M059J (cell line): ENCODE measurements at regions not wholly inside any gene's neighbourhood (a gene's known extent, or its start where the extent isn't known, plus 50 kb on each side); places are given as distances from the start of the nearest gene placed in this dataset.

Experiments used
- DNase-seq: peaks from one replicate; pipeline ENCODE4 v3.0.0-alpha.2; 2012; ENCODE audit warnings: low read depth

DNA sequence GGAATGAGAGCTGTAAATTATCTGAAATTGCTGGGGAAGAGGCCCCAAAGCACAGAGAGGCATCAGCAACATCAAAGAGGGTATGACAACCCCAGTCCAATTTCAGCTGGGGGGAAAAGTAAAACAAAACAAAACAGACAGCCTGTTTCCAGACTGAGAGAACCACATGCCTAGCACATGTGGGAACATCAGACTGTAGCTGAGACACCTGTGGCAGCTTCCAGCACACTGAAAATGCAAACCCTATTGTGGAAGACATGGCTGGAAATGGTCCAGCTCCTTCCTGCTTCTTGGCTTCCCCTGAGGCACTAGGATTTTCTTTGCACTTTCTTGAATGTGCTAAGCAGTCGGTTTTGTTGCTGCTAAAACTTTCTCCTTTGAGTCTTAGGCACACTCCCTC, 240.9 kb upstream of the STS start:
- no peak for DNase-seq

DNA sequence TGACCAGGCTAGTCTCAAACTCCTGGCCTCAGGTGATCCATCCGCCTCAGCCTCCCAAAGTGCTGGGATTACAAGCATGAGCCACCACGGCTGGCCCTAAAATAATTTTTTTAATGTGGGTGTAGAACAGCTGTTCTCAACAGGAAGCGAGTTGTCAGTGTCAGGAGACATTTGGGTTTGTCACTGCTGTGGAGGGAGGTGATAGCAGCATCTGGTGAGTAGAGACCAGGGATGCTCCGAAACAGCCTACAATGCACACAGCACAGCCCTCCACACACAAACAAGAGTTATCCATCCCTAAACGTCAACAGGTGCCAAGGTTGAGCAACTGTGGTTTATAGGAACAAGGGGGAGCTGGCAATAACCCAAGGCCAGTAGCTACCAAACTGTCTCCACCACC, 243.4 kb upstream of the STS start:
- DNase-seq: no peak

DNA sequence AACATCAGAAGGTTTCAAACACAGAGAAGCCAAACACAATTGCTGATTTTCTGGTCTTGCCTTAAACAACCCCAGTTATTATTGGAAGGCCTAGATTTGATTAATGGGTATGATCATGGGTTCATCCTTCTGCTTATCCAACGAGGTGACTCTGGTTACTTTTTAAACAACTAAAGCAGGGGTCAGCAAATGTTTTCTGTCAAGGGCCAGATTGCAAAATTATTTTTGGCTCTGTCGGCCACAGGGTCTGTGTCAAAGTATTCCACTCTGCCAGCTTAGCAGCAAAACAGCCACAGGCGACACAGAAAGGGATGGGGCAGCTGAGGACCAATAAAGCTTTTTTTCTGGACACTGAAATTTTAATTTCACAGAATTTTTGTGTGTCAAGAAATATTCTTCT, 249.1 kb upstream of the STS start:
- no peak for DNase-seq

DNA sequence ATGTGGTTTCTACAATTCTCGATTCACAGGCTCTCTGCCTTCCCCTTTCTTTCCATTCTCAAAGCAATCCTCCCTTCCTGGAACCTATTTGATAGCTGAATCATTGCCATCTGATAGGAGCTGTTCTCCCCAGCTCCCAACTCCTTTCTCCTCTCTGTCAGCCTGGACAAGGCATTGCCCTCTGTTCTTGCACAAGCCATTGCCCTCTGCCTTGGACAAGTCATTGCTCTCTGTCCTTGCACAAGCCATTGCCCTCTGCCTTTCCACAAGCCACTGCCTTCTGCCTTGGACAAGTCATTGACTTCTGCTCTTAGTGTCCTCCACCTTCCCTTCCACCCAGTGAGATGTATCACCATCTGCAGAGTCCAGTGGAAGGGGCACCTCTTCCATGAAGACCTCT, 256.1 kb upstream of the STS start:
- DNase-seq: no peak

DNA sequence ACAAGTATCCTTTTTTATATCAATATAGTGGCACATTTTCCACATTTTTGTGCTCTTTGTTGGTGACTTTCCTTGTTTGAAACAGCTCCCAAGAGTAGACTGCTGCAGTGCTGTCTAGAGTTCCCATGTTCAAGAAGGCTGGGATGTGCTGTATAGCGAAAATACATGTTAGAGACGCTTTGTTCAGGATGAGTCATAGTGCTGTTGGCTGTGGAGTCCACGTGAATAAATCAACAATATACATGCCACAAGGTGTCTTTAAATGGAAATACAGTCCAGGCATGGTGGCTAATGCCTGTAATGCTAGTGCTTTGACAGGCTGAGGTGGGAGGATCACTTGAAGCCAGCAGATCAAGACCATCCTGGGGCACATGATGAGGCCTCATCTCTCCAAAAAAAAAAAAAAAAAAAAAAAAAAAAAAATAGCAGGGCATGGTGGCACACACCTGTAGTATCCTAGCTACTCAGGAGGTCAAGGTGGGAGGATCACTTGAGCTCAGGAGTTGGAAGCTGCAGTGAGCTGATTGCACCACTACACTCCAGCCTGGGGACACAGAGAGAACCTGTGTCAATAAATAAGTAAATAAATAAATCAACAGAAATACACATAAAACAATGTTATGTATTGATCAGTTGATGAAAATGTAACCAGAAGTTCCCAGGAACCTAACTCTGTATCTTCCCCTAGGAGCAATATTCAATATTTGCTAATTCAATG, 256.8 kb upstream of the STS start:
- no peak for DNase-seq

DNA sequence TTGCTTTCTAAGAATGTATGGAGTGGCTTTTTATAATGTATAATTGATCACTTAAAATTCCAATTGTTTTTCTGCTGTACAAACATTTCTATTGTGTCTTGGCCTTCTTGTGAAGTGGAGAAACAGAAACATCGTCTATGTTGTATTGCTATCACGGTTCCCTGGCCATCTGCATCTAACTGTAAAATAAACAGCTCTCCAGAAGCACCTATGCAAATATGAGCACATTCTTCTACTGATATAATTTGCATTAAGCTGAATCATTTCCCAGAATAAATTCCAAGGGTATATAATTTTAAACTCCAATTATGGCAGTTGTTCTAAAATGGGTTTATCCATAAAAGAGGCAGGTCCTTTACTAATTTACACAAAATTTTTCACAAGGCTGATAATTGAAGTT, 261.6 kb upstream of the STS start:
- DNase-seq: no peak

DNA sequence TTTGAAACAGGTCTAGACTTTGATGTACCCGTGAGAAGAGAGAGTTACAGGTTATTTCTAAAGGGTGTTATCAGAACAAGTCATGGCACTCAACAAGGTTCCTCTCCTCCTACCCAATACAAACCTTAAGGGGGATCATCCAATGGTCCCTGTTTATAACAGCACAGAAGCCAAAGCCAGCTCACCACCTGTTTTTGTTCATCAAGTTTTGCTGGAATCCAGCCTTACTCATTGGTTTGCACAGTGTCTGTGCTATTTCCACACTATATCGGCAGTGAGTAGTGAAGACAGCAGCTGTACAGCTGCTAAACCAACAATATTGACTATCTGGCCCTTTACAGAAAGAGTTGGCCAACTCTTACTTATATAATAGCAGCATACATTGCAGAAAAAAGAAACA, 262.1 kb upstream of the STS start:
- DNase-seq: no peak

DNA sequence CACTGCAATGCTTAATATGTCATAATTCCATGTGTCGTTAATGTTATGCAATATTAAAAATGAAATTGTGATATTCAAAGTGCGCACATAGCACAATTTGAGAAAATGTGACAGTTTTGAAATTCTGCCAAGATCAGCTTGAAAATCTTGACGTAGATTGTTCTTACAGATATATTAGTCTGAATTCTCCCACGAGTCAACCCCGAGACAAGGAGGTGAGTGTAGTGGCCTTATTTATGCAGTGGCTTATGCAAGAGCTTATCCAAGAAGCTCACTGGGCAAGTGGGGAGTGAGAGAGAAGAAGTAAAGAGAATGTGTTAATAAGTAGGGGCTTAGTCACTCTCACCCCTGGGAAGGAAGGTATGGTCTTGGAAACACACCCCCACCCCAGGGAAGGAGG, 286.1 kb upstream of the STS start:
- no peak for DNase-seq

DNA sequence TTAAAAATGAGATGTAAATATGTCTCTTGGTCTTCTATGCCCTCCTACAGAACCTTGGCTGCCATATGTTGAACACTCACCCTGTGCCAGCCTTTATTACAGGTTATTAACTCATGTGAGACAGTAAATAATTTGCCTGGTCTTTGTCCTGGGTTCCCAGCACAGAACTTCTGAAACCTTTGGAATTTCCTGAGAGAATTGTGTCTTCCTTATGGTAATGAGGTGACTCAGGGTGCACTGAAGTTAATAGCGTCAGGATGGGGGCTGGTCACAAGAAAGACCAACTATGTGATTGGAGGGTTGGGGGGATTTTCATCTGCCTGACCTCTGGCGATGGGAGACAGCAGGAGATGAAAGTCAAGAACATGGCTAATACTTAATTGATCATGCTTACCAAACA, 289.8 kb upstream of the STS start:
- no peak for DNase-seq

DNA sequence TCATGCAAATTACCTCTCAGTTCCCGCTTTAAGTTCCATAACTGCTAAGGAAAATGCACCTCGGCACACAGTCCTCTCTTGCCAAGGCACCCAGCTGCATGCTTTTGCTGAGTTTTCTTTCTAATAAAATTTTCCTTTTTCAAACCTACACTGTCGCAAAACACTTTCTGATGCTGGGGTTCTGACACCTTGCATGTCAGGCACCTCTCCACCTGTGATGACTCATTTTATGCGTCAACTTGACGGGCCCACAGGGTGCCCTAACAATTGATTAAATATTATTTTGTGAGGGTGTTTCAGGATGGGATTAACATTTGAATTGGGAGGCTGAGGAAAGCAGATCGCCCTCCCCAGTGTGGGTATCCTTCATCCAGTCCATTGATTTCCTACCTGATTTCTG, 291.0 kb upstream of the STS start:
- no peak for DNase-seq

DNA sequence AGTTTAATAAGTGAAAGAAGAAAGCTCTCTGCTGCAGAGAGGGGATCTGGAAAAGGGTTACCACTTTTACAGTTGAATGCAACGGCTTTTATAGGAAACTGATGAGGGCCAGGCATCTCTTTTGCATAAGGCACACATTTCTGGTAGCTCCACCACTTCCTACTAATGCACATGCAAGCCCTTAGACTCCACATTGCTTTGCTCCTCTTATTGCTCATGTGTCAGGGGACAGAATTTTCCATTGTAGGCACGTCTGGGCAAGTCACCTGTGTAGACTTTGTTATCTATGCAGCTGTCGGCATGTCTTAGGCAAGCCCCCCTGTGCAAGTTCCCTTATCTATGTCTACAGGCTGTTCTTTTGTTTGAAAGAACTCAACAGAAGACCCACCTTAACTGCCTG, 294.6 kb upstream of the STS start:
- no peak for DNase-seq

DNA sequence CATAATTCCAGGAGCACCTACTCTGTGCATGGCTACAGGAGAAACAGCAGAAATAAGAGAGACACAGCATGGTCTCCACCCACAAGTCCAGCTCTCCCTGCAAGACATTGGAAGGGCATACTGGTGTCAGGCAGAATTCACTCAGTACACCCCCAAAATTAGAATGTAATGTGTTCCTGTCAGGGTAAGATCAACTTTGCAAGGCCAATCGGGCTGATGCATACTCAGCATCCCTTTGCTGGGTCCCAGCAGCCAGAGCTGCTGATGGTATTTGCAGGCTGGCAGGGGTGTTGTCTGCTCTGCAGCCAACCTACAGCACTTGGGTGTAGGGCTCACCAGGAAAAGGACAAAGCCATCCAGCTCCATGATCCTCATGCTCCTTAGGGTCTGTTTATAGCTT, 295.4 kb upstream of the STS start:
- no peak for DNase-seq

DNA sequence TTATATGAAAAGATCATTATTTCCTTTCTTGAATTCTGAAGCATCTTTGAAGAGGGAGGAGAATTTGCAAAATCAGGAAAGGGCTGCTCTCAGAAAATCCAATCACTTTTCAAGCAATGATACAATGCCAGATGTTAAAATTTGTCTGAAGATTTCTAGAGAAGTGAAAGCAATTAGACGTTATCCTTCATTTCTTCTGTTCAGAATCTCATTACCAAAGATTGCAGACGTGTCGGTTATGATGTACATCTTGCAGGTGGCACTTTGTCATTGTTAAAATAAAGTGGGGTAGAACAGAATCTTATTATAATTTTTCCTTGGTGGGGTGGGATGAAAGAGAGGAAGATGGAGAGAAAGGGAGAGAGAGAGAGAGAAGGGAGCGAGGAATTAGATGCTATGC, 296.4 kb upstream of the STS start:
- DNase-seq: no peak

DNA sequence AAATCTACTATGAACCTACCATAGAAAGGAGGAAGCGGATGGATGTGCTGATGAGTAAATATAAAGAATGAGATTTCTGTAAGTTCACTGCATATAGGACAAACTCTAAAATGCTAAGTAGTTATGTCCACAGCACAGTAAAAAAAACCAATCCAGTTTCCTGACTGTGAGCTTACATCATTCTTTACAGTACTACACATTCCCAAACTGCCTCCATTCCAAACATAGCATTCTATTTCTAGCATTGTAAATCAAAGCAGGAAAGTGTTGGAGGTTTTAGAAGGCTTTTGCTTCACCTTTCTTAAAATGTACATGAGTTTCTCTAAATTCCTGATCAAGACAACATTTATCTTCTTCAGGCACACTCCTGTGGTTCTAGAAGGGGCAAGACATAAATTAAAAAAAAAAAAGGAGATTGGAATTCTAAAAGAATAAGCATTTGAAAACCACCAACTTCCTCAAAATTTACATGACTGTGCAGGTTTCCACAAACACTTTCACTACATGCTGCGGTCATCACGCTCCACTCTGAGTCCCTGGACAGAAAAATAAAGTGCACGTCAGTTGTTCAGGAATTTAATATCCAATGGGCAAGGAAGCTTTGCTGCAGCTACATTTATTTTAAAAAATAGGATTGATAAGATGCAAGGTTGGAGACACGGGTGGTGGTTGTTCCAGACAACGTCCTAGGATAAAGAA, 297.6 kb upstream of the STS start:
- DNase-seq: no peak

DNA sequence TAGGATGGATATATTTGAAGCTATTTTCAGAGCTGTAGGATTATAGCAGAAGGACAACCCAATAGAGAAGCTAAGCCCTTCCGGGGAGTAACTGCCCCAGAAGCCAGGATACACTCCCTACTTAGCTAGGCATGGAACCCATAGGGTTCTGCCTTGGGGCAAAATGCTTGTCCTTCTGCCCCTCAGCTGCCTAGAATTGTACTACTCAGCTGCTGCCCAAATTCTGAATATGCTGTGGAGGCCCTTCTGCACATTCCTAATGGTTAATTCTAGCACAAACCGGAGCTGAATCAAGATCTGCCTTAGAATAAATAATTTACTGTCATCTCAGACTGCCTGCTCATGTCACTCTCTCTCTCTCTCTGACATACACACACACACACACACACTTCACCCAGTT, 297.7 kb upstream of the VCX3A start:
- no peak for DNase-seq

DNA sequence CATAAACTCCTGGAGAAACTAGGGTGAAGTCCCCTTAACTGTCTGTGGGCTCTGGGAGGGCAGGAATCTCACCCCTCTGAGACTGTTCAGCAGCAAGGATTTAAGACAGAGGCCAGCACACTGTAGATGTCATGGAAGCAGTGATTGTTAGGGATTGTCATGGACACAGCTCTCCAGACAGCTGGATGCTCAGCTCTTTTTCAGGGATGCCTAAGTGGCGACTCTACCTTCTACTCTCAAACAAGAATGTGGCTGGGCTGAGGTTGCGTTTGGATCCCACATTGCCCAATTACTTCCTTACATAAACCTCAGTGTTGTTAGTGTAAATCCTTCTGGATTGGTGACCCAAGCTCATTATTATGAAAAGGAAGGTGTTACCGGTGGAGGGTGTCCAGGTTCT, 291.9 kb upstream of the VCX3A start:
- no peak for DNase-seq

DNA sequence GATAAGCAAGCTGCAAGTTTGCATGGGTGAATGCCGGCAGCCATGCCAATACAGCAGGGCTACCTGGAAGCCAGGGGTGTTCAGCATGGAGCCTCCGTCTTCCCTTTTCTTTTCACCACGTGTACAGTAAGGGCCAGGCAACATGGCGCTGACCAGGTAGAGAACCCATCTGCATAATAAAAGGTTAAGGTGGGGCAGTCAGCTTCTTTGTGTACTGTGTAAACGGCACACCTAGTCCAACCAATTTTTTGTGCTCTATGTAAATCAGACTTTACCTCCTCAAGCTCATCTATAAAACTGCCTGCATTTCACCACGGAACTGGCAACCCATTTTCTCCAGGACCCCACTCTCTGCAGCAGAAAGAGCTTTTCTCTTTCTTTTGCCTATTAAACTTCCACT, 286.8 kb upstream of the VCX3A start:
- no peak for DNase-seq

DNA sequence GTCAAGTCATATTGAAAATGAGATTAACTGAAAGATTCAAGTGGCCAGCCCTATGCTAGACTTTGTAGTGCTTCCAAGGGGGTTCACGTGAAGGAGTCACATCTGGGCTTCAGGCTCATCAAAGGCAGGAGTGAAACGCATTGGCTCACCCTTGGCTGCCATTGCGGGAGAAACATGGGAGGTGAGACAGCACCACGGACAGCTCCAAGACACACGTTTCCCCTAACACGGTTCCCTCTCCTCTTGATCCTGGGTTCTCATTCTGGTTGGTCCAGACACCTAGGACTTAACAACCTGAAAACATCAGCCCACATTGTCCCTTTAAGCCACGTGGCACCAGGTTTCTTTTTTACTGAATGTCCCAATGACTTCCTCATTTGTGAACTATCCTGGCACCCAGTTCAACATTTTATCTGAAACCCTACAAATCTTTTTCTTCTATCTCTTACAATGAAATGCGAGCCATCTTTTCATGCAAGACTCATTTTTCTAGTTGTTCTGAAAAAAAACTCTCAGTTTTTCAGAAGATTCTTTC, 279.0 kb upstream of the VCX3A start:
- no peak for DNase-seq

DNA sequence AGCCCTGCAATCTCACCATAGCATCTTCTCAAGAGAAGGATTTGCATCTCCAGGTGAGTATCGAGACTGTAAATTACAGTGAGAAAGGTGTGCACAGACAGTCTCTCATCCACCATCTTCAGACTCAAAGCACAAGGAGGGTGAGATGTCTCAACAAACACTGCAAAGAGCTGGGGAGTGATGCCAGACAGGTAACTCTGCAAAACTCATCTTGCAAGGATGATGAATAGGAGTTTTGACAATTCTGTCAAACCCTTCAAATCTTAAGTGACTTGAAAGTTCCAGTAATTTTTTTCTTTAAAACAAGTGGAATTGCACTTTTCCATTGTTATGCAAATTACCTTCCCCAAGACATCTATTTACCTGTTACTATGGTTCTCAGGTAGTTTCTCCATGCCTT, 277.2 kb upstream of the VCX3A start:
- DNase-seq: no peak

DNA sequence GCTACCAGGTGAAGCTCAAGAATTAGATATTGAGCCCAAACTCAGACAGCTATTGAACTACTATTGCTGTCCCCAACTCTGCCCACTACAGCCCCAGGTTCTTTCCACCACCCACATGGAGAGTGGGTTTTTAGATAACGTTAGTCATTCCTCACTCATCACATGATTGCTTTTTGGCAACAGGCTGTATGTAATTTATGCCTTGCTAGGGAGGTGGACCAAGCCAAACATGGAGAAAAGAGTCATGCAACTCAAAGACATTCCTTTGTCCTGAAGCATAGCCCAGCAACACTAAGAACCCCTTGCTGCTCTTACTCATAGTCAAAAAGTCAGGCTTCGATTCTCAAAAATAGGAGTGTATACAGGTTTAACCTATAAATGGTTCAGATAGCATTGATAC, 275.9 kb upstream of the VCX3A start:
- DNase-seq: peak; percentile 19

DNA sequence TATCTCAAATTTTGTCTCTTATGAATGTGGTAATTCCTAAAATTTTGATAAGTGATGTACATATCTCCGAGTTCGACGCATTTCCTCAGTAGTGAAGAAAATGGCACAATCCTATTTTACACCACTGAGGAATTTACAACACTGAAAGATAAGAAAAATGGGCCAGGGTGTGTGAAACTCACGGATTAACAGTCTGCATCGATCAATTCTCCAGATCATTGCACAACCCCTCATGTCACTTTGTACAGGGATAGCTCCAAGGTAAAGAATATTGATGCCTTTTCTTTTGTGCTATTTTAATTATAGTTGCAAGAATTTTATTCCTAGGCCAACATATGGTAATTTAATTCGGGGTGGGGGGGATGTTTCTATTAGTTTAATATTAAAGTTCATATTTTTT, 268.7 kb upstream of the VCX3A start:
- DNase-seq: no peak

DNA sequence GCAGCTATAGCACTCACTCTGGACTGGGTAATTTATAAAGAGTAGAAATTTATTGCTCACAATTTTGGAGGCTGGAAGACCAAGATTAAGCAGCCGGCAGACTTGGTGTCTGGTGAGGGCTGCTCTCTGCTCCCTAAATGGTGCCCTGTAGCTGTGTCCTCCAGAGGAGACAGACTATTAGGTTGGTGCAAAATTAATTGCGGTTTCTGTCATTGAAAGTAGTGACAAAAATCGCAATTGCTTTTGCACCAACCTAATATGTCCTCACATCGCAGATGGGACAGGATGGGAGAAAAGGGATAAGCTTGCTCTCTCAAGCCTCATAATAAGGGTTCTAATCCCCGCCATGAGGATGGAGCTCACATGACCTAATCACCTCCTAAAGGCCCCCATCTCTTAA, 258.1 kb upstream of the VCX3A start:
- DNase-seq: no peak

DNA sequence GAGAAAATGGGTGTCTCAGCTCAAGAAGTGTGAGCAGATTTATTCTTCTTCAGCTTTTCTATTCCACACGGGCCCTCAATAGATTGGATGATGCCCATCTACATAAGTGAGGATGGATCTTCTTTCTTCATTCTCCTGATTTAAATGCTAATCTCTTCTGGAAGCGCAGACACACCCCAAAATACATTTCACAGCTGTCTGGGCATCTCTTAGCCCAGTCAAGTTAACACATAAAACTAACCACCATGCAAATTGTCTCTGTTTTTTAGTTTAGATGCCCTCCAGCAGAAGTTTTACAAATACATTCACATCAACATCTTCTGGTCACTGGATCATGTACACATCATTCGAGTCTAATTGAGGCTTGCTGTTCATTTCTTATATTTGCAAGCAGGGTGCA, 249.0 kb upstream of the VCX3A start:
- DNase-seq: no peak

DNA sequence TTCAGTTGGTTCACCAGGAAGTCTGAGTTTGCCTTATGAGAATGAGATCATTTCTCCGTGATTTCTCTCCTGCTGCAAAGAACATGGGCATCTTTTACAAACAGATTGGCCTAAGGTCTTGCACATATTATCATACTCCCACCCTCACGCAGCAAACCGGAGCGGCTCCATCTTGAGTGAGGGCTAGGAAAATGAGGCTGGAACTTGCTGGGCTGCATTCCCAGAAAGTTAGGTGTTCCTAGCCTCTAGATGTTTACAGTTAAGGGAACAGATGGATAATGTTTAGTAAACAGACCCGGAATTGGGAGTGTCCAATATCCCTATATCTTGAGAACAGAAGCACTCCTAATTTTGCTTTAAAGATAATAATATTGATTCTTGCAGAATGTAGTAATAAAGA, 247.9 kb upstream of the VCX3A start:
- DNase-seq: no peak
